CD14-positive monocyte (primary cell): ENCODE measurements at regions not wholly inside any gene's neighbourhood (a gene's known extent, or its start where the extent isn't known, plus 50 kb on each side); places are given as distances from the start of the nearest gene placed in this dataset.
A peak's percentile ranks its signal among the peaks of the same experiment; 100 is the strongest.

Experiments
- DNase-seq, 3 donors: peaks; one replicate each; pipeline ENCODE4 v3.0.0-alpha.2; 2011 to 2022
- H2AFZ ChIP-seq: 2 replicates; pipeline ENCODE4 v1.6.0; 2012; ENCODE audit warnings: mild to moderate bottlenecking, low read depth, low read length, inconsistent platforms; ENCODE audit not compliant: insufficient read depth, poor library complexity, severe bottlenecking
- H3K27ac ChIP-seq, 2 donors: 1 replicate in 1 of 2; 2 replicates in 1 of 2; pipeline ENCODE4 v1.5.1; 2012 to 2013; ENCODE audit warnings: low read length in 2 of 2, control low read depth in 1 of 2, inconsistent platforms in 1 of 2, low read depth in 1 of 2, mild to moderate bottlenecking in 1 of 2
- H3K27me3 ChIP-seq, 2 donors: one replicate each; pipeline versions ENCODE4 v1.6.0 to v1.6.1; 2011 to 2013; ENCODE audit warnings: low read length in 2 of 2; ENCODE audit not compliant: control insufficient read depth in 2 of 2, insufficient read depth in 2 of 2
- H3K36me3 ChIP-seq, 2 donors: replicated peaks in 1 of 2; 1 replicate in 1 of 2; 2 replicates in 1 of 2; pipeline versions ENCODE4 v1.5.1 to v1.6.1; 2012 to 2013; ENCODE audit warnings: low read length in 2 of 2, control low read depth in 1 of 2, inconsistent platforms in 1 of 2, mild to moderate bottlenecking in 1 of 2; ENCODE audit not compliant: insufficient read depth in 2 of 2, control insufficient read depth in 1 of 2
- H3K4me1 ChIP-seq, 2 donors: 1 replicate in 1 of 2; 2 replicates in 1 of 2; pipeline versions ENCODE4 v1.5.1 to v1.6.1; 2012 to 2013; ENCODE audit warnings: low read length in 2 of 2, control low read depth in 1 of 2, inconsistent platforms in 1 of 2, mild to moderate bottlenecking in 1 of 2, moderate library complexity in 1 of 2; ENCODE audit not compliant: insufficient read depth in 2 of 2, control insufficient read depth in 1 of 2
- H3K4me2 ChIP-seq: replicated peaks from 2 replicates; pipeline ENCODE3; 2012; ENCODE audit warnings: low read length, moderate library complexity, mild to moderate bottlenecking; ENCODE audit not compliant: poor library complexity, severe bottlenecking; ENCODE audit errors: extremely low read depth
- H3K4me3 ChIP-seq, 3 experiments: fragments of 200-600 bp in 1 of 3; sonication (generic) in 1 of 3; replicated peaks in 1 of 3; 1 replicate in 2 of 3; 2 replicates in 1 of 3; pipeline ENCODE4 v1.5.1; 2011 to 2013; ENCODE audit warnings: low read length in 3 of 3, mild to moderate bottlenecking in 3 of 3, control low read depth in 2 of 3, low read depth in 2 of 3, inconsistent platforms in 1 of 3, moderate library complexity in 1 of 3
- H3K79me2 ChIP-seq: 2 replicates; pipeline ENCODE4 v1.6.0; 2012; ENCODE audit warnings: mild to moderate bottlenecking, control low read depth, inconsistent platforms, low read length, moderate library complexity; ENCODE audit not compliant: insufficient read depth
- H3K9ac ChIP-seq: 2 replicates; pipeline ENCODE4 v1.6.0; 2017; ENCODE audit warnings: low read length, mild to moderate bottlenecking; ENCODE audit not compliant: insufficient read depth, poor library complexity, severe bottlenecking
- H3K9me3 ChIP-seq, 2 donors: replicated peaks in 1 of 2; 1 replicate in 1 of 2; 2 replicates in 1 of 2; pipeline versions ENCODE4 v1.5.1 to v1.6.1; 2012 to 2013; ENCODE audit warnings: low read length in 2 of 2, control low read depth in 1 of 2; ENCODE audit not compliant: control insufficient read depth in 1 of 2, insufficient read depth in 1 of 2
- H4K20me1 ChIP-seq: 2 replicates; pipeline ENCODE4 v1.6.0; 2012; ENCODE audit warnings: mild to moderate bottlenecking, low read length, control low read depth, moderate library complexity; ENCODE audit not compliant: insufficient read depth
- H3K27ac Mint-ChIP-seq, 7 donors: one replicate each; pipeline ENCODE4 v1.8.0; 2020; ENCODE audit warnings: mild to moderate bottlenecking in 7 of 7, mixed read lengths in 7 of 7, moderate library complexity in 6 of 7, inconsistent platforms in 2 of 7
- H3K27me3 Mint-ChIP-seq, 3 donors: one replicate each; pipeline ENCODE4 v1.8.0; 2021 to 2022; ENCODE audit warnings: low read depth in 3 of 3, mild to moderate bottlenecking in 3 of 3, mixed read lengths in 3 of 3, moderate library complexity in 3 of 3, inconsistent platforms in 1 of 3
- H3K36me3 Mint-ChIP-seq, 2 donors: one replicate each; pipeline ENCODE4 v1.8.0; 2020; ENCODE audit warnings: mixed read lengths in 2 of 2, inconsistent platforms in 1 of 2, mild to moderate bottlenecking in 1 of 2
- H3K4me1 Mint-ChIP-seq: one replicate; pipeline ENCODE4 v1.8.0; 2020; ENCODE audit warnings: mild to moderate bottlenecking, mixed read lengths
- H3K4me3 Mint-ChIP-seq, 2 donors: one replicate each; pipeline ENCODE4 v1.8.0; 2020; ENCODE audit warnings: mild to moderate bottlenecking in 2 of 2, mixed read lengths in 2 of 2, moderate library complexity in 1 of 2
- H3K9me3 Mint-ChIP-seq, 7 donors: one replicate each; pipeline ENCODE4 v1.8.0; 2020 to 2022; ENCODE audit warnings: mixed read lengths in 7 of 7, mild to moderate bottlenecking in 6 of 7, moderate library complexity in 6 of 7, inconsistent platforms in 2 of 7
- CTCF ChIP-seq: fragments of 200-600 bp; IDR thresholded peaks from one replicate; pipeline ENCODE4 v1.8.0; 2022; ENCODE audit warnings: antibody characterized with exemption, mild to moderate bottlenecking
- WGBS: methylation state at CpG from one replicate; pipeline ENCODE4 v1.1.5; 2013; ENCODE audit warnings: missing lambda C conversion rate; ENCODE audit not compliant: insufficient coverage; 5-methylcytosine and 5-hydroxymethylcytosine counted together
- intact Hi-C, 2 donors: fragments of 100-400 bp; cut with micrococcal nuclease; formaldehyde crosslinking; loops; one replicate each; pipeline versions ENCODE4 v1.15.0 to v1.15.1; 2023

GRCh38 chr5:152185547-152186245, 219.4 kb downstream of the NMUR2 start:
- no peak for TF ChIP-seq CTCF
- Histone ChIP-seq H4K20me1 (no peaks in the 10 kb centered on the region), H3K79me2 (no peaks in the 10 kb centered on the region), H3K4me1 (no peaks in the 10 kb centered on the region), H3K27me3 (no peaks in the 10 kb centered on the region), H3K27ac (no peak overlapping the region), H2AFZ (no peak overlapping the region), H3K4me2 (no peak overlapping the region), H3K36me3 (no peaks in the 10 kb centered on the region), H3K4me3 (no peak overlapping the region), H3K9ac (no peak overlapping the region), H3K9me3 (no peaks in the 10 kb centered on the region)
- intact Hi-C loops, result no loop called here
- Mint-ChIP-seq H3K27me3 (no peaks in the 10 kb centered on the region), H3K4me3 (no peak overlapping the region), H3K36me3 (no peaks in the 10 kb centered on the region), H3K9me3 (peaks cover 2 to 13% (median 5%) of the 10 kb centered on the region in 7 donors), H3K4me1 (no peaks in the 10 kb centered on the region), H3K27ac (peak overlapping the region in 1 of 7 donors; percentile 41)
- 86% methylated on average over 3 of the region's 9 CpGs for WGBS
- DNase-seq, result no peak

GRCh38 chr5:152184266-152184665, 220.8 kb downstream of the NMUR2 start:
- H3K4me1 ChIP-seq, result no peaks in the 10 kb centered on the region

More at GRCh38 chr5:152184266-152184665, 220.8 kb downstream of the NMUR2 start:
- Mint-ChIP-seq H3K4me1 (no peaks in the 10 kb centered on the region), H3K9me3 (peaks cover 2 to 21% (median 6%) of the 10 kb centered on the region in 7 donors), H3K27me3 (no peaks in the 10 kb centered on the region), H3K4me3 (no peak overlapping the region), H3K36me3 (no peaks in the 10 kb centered on the region), H3K27ac (no peak overlapping the region)
- H3K9ac ChIP-seq, result no peak overlapping the region
- no peaks in the 10 kb centered on the region for H3K27me3 ChIP-seq
- no peak overlapping the region for H3K4me3 ChIP-seq
- peaks cover 0 to 8% of the 10 kb centered on the region in 2 donors for H3K9me3 ChIP-seq
- H2AFZ ChIP-seq, result no peak overlapping the region
- no CpG with 5 or more reads among the region's 2 CpGs for WGBS
- intact Hi-C loops, result no loop called here
- TF ChIP-seq CTCF, result no peak
- H3K36me3 ChIP-seq, result no peaks in the 10 kb centered on the region
- no peak overlapping the region for H3K4me2 ChIP-seq
- no peaks in the 10 kb centered on the region for H3K79me2 ChIP-seq
- no peak overlapping the region for H3K27ac ChIP-seq
- DNase-seq, result no peak
- H4K20me1 ChIP-seq, result no peaks in the 10 kb centered on the region
